Erythroblast (primary cell): ENCODE measurements at regions not wholly inside any gene's neighbourhood (a gene's known extent, or its start where the extent isn't known, plus 50 kb on each side); places are given as distances from the start of the nearest gene placed in this dataset.

ENCODE experiments used
- GATA1 ChIP-seq: IDR thresholded peaks from 2 replicates; pipeline ENCODE4 v1.6.1; 2011; ENCODE audit warnings: low read depth, mild to moderate bottlenecking, control low read depth, low read length, moderate library complexity
- POLR2A ChIP-seq: IDR thresholded peaks from 2 replicates; pipeline ENCODE4 v1.6.1; 2011; ENCODE audit warnings: mild to moderate bottlenecking, low read length

- no peak for TF ChIP-seq POLR2A
- TF ChIP-seq GATA1, result no peak
Measured at GRCh38 chr5:89973516-89973915, 436.0 kb downstream of the CETN3 start.
